ENCODE measurements at regions not wholly inside any gene's neighbourhood (a gene's known extent, or its start where the extent isn't known, plus 50 kb on each side); places are given as distances from the start of the nearest gene placed in this dataset.

GRCh38 chr13:59442461-59442860, 721.3 kb downstream of the DIAPH3 start:
- no peak for FAIRE-seq

- FAIRE-seq = no peak
Measured at GRCh38 chr13:59442944-59443486, 720.7 kb downstream of the DIAPH3 start.

- no peak for FAIRE-seq
Measured at GRCh38 chr13:59444210-59444857, 719.4 kb downstream of the DIAPH3 start.

- no peak for FAIRE-seq
Measured at GRCh38 chr13:59445812-59446211, 717.9 kb downstream of the DIAPH3 start.

GRCh38 chr13:59446391-59446790, 717.3 kb downstream of the DIAPH3 start:
- no peak for FAIRE-seq

- no peak for FAIRE-seq
Measured at GRCh38 chr13:59447031-59447430, 716.7 kb downstream of the DIAPH3 start.

- FAIRE-seq = no peak
Measured at GRCh38 chr13:59447846-59448620, 715.7 kb downstream of the DIAPH3 start.

- no peak for FAIRE-seq
Measured at GRCh38 chr13:59449750-59450149, 714.0 kb downstream of the DIAPH3 start.

- FAIRE-seq = no peak
Measured at GRCh38 chr13:59450229-59450628, 713.5 kb downstream of the DIAPH3 start.

GRCh38 chr13:59451236-59451635, 712.5 kb downstream of the DIAPH3 start:
- no peak for FAIRE-seq

GRCh38 chr13:59452189-59452890, 711.4 kb downstream of the DIAPH3 start:
- no peak for FAIRE-seq

- no peak for FAIRE-seq
Measured at GRCh38 chr13:59458908-59459579, 704.7 kb downstream of the DIAPH3 start.

GRCh38 chr13:59459972-59460371, 703.8 kb downstream of the DIAPH3 start:
- no peak for FAIRE-seq

GRCh38 chr13:59461411-59461810, 702.3 kb downstream of the DIAPH3 start:
- no peak for FAIRE-seq

GRCh38 chr13:59463023-59463422, 700.7 kb downstream of the DIAPH3 start:
- no peak for FAIRE-seq

- FAIRE-seq = no peak
Measured at GRCh38 chr13:59464926-59465325, 698.8 kb downstream of the DIAPH3 start.

- no peak for FAIRE-seq
Measured at GRCh38 chr13:59468396-59468795, 695.3 kb downstream of the DIAPH3 start.

GRCh38 chr13:59471106-59471505, 692.6 kb downstream of the DIAPH3 start:
- FAIRE-seq = no peak

GRCh38 chr13:59472134-59472533, 691.6 kb downstream of the DIAPH3 start:
- no peak for FAIRE-seq

GRCh38 chr13:59474696-59475095, 689.0 kb downstream of the DIAPH3 start:
- FAIRE-seq = no peak

- no peak for FAIRE-seq
Measured at GRCh38 chr13:59475911-59476310, 687.8 kb downstream of the DIAPH3 start.

GRCh38 chr13:59476366-59476765, 687.4 kb downstream of the DIAPH3 start:
- FAIRE-seq = no peak

- FAIRE-seq = no peak
Measured at GRCh38 chr13:59477011-59477410, 686.7 kb downstream of the DIAPH3 start.
